Body of pancreas (tissue), 4 donors: ENCODE measurements at regions not wholly inside any gene's neighbourhood (a gene's known extent, or its start where the extent isn't known, plus 50 kb on each side); places are given as distances from the start of the nearest gene placed in this dataset.

Experiments
- POLR2A ChIP-seq, 3 donors: fragments of 450-650 bp; IDR thresholded peaks; one replicate each; pipeline ENCODE4 v1.6.1; 2016; ENCODE audit warnings: antibody characterized with exemption in 3 of 3, mild to moderate bottlenecking in 2 of 3
- TF ChIP-seq, protein P1 (sequence below), 7 experiments: fragments of 450-650 bp in 4 of 7; fragments of 200-600 bp in 3 of 7; sonication (generic) in 3 of 7; IDR thresholded peaks; one replicate each; pipeline ENCODE4 v1.5.1; 2016 to 2019; ENCODE audit warnings: antibody characterized with exemption in 7 of 7

DNA sequence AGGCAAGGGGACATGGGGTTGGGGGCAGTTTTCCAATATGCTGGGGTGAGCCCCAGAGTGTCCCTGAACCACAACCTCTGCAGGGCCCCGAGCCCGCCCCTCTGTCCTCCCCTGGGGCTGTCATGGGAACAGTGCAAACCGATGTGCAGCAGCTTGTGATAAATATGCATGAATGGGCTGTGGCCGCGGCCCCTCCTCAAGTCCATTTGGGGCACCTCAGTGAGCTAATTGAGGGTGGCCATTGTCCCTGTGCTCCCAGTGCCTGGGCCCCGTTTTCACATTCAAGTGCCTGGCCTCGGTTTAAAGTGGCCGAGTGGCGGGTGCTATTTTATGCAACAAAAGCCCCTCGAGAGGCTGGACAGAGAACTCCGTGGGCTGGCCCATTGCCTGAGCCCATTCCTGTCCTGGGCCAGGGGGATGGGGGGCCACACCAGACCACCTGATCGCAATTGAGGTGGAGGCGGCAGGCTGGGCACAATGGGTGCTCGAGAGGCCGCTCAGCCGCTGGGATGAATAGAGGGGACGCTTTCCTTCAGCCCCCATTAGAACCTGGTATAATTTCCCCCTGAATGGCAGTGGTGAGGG, 193.7 kb downstream of the FOXD2 start:
- TF ChIP-seq, protein P1, sequence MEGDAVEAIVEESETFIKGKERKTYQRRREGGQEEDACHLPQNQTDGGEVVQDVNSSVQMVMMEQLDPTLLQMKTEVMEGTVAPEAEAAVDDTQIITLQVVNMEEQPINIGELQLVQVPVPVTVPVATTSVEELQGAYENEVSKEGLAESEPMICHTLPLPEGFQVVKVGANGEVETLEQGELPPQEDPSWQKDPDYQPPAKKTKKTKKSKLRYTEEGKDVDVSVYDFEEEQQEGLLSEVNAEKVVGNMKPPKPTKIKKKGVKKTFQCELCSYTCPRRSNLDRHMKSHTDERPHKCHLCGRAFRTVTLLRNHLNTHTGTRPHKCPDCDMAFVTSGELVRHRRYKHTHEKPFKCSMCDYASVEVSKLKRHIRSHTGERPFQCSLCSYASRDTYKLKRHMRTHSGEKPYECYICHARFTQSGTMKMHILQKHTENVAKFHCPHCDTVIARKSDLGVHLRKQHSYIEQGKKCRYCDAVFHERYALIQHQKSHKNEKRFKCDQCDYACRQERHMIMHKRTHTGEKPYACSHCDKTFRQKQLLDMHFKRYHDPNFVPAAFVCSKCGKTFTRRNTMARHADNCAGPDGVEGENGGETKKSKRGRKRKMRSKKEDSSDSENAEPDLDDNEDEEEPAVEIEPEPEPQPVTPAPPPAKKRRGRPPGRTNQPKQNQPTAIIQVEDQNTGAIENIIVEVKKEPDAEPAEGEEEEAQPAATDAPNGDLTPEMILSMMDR (IDR thresholded peaks at IDR 0.05) = no peak
- no peak for TF ChIP-seq POLR2A (IDR thresholded peaks at IDR 0.05)
